C4-2B (cell line): ENCODE measurements at regions not wholly inside any gene's neighbourhood (a gene's known extent, or its start where the extent isn't known, plus 50 kb on each side); places are given as distances from the start of the nearest gene placed in this dataset.
"Not testable (repeated sequence)": the region's sequence is repeated elsewhere in the genome, so short reads cannot be mapped to it uniquely, and the experiment has no call there.

Experiments
- H3K27ac ChIP-seq: fragments of 450-650 bp; 2 replicates; pipeline ENCODE4 v1.5.1; 2017
- ZFX ChIP-seq: fragments of 450-650 bp; IDR thresholded peaks from 2 replicates; pipeline ENCODE4 v1.6.1; 2017
- TF ChIP-seq, protein P1 (sequence below): fragments of 450-650 bp; conservative IDR thresholded peaks from 2 replicates; pipeline ENCODE4 v1.5.1; 2017; ENCODE audit warnings: mild to moderate bottlenecking

- TF ChIP-seq ZFX: no peak
- TF ChIP-seq, protein P1, sequence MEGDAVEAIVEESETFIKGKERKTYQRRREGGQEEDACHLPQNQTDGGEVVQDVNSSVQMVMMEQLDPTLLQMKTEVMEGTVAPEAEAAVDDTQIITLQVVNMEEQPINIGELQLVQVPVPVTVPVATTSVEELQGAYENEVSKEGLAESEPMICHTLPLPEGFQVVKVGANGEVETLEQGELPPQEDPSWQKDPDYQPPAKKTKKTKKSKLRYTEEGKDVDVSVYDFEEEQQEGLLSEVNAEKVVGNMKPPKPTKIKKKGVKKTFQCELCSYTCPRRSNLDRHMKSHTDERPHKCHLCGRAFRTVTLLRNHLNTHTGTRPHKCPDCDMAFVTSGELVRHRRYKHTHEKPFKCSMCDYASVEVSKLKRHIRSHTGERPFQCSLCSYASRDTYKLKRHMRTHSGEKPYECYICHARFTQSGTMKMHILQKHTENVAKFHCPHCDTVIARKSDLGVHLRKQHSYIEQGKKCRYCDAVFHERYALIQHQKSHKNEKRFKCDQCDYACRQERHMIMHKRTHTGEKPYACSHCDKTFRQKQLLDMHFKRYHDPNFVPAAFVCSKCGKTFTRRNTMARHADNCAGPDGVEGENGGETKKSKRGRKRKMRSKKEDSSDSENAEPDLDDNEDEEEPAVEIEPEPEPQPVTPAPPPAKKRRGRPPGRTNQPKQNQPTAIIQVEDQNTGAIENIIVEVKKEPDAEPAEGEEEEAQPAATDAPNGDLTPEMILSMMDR: no peak
These were observed 307.8 kb downstream of the TSHZ3 start for GRCh38 chr19:31041461-31041860.

DNA sequence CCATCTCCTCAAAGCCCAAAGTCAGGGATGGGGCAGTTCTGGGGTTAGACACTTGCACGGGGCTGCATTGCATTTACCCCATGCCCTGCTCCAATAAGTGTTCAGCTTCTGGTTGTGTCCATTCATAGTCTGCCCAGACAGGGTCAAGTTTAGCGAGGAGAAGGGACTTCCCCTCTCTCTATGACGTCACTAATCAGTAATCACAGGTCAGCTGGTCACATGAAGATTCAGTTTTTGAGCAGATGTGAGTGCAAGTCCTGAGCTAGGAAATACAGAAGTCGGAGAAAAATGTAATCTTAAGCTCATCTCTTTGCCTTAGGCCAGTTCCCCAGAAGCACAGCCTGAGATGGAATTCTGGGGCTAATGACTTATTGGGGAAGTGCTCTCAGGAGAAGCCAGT, 310.1 kb downstream of the TSHZ3 start:
- H3K27ac ChIP-seq: no peak overlapping the region
- TF ChIP-seq, protein P1: no peak
- no peak for TF ChIP-seq ZFX

More at GRCh38 chr19:31041461-31041860, 307.8 kb downstream of the TSHZ3 start:
- no peak overlapping the region for H3K27ac ChIP-seq

DNA sequence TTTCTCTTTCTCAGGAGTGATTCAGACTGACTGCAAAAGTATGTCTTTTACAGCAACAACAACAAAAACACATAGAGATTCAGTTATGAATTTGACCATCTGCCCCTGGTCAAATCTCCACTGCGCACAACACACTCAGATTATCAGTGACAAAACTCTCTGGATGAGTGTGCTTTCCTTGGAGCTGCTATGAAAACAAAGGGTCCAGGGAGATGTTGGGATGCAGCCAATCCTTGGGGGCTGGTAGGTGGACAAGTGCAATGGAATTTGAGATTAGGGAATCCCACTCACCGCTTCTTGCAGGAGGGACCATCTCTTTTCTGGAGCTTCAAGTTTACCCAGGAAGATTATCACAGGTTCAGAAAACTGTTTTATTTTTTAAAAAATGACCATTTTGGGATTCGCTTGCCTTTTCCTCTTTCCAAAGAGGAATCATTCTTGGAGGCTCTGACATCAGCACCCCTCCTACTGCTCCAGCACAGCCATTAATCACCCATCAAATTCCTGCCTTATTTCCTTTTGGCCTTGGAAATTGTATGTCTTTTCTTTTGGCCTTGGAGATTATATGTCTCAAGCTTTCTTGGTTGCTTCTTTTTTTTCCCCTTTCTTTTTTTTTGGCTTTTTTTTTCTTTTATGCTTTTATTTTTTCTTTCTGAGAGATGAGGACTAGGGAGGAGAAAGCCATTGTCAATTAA, 311.8 kb downstream of the TSHZ3 start:
- no peak overlapping the region for H3K27ac ChIP-seq
- TF ChIP-seq, protein P1: no peak
- TF ChIP-seq ZFX: no peak

- H3K27ac ChIP-seq: not testable (repeated sequence)
These were observed 317.8 kb downstream of the TSHZ3 start for GRCh38 chr19:31031455-31031854.

- no peak overlapping the region for H3K27ac ChIP-seq
- TF ChIP-seq ZFX: no peak
- TF ChIP-seq, protein P1: no peak
These were observed 326.2 kb downstream of the TSHZ3 start for GRCh38 chr19:31023038-31023437.

GRCh38 chr19:31018936-31019335, 330.3 kb downstream of the TSHZ3 start:
- H3K27ac ChIP-seq: no peak overlapping the region
- TF ChIP-seq, protein P1: no peak
- no peak for TF ChIP-seq ZFX

DNA sequence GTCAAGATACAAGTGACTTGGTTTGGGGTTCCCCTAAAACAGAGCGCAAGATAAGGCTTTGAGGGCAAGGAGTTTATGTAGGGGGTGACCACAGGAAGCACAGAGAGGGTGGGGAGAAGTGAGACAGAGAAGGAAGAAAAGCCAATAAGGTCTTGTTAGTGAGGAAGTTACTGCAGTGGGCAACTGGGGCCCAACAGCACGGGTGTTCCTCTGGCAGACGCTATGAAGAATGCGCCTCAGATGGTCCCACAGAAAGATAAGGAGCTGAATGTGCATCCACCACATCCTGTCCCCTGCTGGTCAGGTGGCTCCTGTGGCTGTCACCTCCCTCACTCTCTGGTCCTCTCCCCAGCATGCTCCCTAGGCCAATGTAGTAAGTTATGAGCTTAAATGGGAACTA, 333.5 kb downstream of the TSHZ3 start:
- no peak overlapping the region for H3K27ac ChIP-seq
- TF ChIP-seq, protein P1: no peak
- no peak for TF ChIP-seq ZFX

DNA sequence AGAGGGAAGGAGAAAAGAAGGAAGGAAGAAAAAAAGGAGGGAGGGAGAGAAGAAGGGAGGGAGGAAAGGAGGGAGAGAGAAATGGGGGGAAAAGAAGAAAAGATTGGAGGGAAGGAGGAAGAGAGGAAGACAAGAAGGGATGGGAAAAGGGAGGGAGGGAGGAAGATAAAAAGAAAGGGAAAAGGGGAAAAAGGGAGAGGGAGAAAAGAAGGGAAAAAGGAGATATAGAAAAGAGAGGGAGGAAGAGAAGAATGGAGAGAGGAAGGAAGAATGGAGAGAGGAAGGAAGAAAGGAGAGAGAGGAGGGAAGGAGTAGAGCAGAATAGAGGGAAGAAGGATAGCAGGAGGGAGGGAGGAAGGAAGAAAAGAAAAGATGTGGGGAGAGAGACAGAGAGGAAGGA, 334.6 kb downstream of the TSHZ3 start:
- no peak overlapping the region for H3K27ac ChIP-seq
- TF ChIP-seq, protein P1: no peak
- TF ChIP-seq ZFX: no peak
